ENCODE measurements at regions not wholly inside any gene's neighbourhood (a gene's known extent, or its start where the extent isn't known, plus 50 kb on each side); places are given as distances from the start of the nearest gene placed in this dataset.
A peak's percentile ranks its signal among the peaks of the same experiment; 100 is the strongest.

DNA sequence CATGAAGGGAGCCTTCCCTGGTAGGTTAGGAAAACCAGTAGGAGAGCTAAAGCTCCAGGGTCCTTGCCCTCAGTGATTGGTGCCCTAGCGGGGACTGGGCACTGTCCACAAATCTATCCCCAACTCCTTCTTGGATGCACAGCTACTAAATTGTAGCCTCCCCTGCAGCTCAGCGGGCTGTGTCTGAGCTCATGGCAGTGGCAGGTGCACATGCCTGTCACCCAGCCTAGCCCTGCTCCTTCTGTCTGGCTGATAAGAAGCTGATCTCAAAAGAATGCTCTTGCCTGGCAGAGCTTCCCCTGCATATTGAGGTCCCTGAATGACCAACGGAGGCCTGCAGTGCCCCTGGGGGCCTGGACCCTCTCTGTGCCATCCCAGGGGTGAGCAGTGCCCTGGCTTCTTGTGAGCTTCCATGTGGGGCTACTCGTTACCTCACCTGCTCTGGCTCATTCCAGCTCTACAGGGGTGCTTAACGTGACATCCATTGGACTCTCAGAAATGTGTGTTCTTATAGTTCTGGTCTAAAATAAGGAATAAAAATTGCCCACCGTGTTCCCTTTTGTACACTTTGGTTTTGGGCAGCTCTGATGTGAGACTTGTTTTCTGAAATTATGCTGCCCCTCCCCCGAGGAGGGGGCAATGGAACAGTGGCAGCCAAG is 59.8 kb upstream of the ANTXRL start:
- H3K27ac Mint-ChIP-seq: peak overlapping the region; percentile 62
- no peaks in the 10 kb centered on the region for H3K36me3 Mint-ChIP-seq (ENCODE audit: low read depth)
- no peaks in the 10 kb centered on the region for H3K27me3 Mint-ChIP-seq
- H3K9me3 ChIP-seq (ENCODE audit: control insufficient read depth, low read length, poor library complexity, severe bottlenecking): no peaks in the 10 kb centered on the region
- H3K4me1 Mint-ChIP-seq: peaks cover 11% of the 10 kb centered on the region
- no peak overlapping the region for H3K4me3 Mint-ChIP-seq
- ATAC-seq: no peak
- no peak for DNase-seq

DNA sequence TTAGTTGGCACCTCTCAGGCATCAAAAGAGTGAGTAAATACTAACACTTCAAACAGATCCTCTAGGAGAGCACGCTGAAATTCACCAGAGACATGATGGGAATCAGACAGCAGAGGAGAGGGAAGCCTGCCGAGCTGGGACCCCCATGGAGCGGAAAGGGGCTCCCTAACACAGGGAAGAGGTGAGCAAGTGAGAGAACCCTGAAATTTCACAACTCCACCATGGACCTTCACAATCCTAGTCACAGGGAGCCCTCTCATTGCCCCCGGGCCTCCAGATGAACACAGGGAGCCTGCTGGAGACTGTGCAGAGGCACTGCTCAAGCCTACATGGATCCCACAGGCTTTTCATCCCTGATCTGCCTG is 59.2 kb upstream of the ANTXRL start:
- Mint-ChIP-seq H3K27ac (peak overlapping the region; percentile 62), H3K36me3 (ENCODE audit: low read depth) (no peaks in the 10 kb centered on the region), H3K27me3 (no peaks in the 10 kb centered on the region), H3K4me3 (no peak overlapping the region), H3K4me1 (peaks cover 10% of the 10 kb centered on the region)
- ATAC-seq (no peak), DNase-seq (no peak)
- H3K9me3 ChIP-seq (ENCODE audit: control insufficient read depth, low read length, poor library complexity, severe bottlenecking): no peaks in the 10 kb centered on the region

DNA sequence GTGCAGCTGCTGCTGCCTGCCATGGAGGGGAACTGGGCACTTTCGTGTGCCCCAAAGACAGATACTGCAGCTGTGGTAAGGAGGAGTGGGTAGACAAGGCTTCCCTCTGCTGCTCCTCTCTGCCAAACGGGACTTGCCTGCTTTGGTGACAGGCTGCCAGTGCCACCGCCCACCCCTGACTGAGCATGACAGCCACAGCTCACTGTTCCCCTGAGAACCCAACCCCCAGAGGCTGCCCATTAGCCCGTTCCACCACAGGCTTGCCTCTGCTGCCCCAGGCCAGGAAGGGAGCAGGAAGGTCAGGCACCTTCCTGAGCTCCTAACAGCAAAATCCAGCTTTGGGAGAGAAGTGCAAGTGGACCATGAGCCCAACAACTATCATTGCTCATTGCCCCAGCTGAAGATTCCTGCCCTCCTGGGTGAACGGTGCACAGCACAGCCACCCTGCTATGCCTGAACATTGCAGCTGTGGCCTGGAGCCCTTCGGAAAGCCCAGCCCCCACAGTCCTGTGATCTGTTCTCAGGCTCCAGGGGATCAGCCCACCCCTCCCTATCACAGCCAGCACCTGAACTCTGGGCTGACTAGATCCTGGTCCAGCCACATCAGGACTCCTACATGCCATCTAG is 58.7 kb upstream of the ANTXRL start:
- ATAC-seq (no peak), DNase-seq (no peak)
- no peaks in the 10 kb centered on the region for H3K9me3 ChIP-seq (ENCODE audit: control insufficient read depth, low read length, poor library complexity, severe bottlenecking)
- peak overlapping the region; percentile 62 for H3K27ac Mint-ChIP-seq
- no peaks in the 10 kb centered on the region for H3K27me3 Mint-ChIP-seq
- H3K4me3 Mint-ChIP-seq: no peak overlapping the region
- no peaks in the 10 kb centered on the region for H3K36me3 Mint-ChIP-seq (ENCODE audit: low read depth)
- H3K4me1 Mint-ChIP-seq: peaks cover 10% of the 10 kb centered on the region

DNA sequence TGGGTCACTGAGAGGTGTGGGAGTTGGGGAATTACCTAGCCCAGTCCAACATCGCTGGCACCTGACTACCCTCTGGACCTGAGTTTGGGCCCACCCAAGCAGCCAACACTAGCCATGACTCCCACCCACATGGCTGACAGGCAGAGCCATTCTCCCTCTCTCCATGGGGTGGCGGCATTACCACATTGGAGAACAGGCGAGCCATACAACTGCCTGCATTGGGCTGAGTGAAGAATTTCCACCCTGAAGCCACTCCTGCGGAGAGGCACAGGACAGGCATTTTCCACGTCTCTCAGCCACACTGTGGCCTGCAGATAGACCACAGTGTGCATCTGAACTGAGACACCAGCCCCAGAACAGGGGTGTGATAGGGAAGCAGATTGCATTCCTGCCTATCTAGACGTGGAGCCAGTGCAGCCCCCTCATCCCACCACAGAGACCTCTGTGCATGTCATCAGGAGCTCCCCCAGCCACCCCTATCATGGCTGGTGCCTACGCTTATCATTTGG is 58.2 kb upstream of the ANTXRL start:
- ATAC-seq (peak; percentile 32), DNase-seq (no peak)
- H3K9me3 ChIP-seq (ENCODE audit: control insufficient read depth, low read length, poor library complexity, severe bottlenecking): no peaks in the 10 kb centered on the region
- Mint-ChIP-seq H3K27me3 (no peaks in the 10 kb centered on the region), H3K4me1 (peaks cover 10% of the 10 kb centered on the region), H3K27ac (peak overlapping the region; percentile 34), H3K36me3 (ENCODE audit: low read depth) (peaks cover 3% of the 10 kb centered on the region), H3K4me3 (no peak overlapping the region)

DNA sequence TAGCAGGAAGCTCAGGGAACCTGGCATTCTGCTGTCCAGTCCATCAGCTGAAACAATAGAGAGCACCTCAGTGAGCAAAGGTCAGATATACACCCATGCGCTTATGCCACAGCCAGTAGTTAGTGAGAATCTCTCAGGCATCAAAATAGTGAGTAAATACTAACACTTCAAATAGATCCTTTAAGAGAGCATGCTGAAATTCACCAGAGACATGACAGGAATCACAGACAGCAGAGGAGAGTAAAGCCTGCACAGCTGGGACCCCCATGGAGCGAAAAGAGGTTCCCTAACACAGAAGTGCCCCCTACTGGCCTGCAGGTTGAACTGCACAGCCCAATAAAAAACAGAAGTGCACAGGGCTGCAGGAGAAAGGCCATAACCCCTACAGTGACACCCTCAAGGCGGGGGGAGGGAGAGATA is 57.6 kb upstream of the ANTXRL start:
- ATAC-seq (no peak), DNase-seq (no peak)
- Mint-ChIP-seq H3K4me3 (no peak overlapping the region), H3K36me3 (ENCODE audit: low read depth) (peaks cover 3% of the 10 kb centered on the region), H3K27me3 (no peaks in the 10 kb centered on the region), H3K27ac (peak overlapping the region; percentile 34), H3K4me1 (peaks cover 14% of the 10 kb centered on the region)
- no peaks in the 10 kb centered on the region for H3K9me3 ChIP-seq (ENCODE audit: control insufficient read depth, low read length, poor library complexity, severe bottlenecking)

DNA sequence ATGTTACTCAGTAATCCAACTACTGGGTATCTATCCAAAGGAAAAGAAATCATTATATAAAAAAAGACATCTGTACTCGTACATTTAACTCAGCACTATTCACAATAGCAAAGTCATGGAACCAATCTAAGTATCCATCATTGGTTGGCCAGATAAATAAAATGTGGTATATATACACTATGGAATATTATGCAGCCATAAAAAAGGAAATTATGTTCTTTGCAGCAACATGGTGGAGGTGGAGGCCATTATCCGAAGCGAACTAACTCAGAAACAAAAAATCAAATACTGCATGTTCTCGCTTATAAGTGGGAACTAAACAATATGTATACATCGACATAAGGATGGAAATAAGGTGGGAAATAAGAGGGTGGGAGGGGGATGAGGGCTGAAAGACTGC is 56.2 kb upstream of the ANTXRL start:
- H3K36me3 Mint-ChIP-seq (ENCODE audit: low read depth): peaks cover 3% of the 10 kb centered on the region
- no peak overlapping the region for H3K27ac Mint-ChIP-seq
- peaks cover 15% of the 10 kb centered on the region for H3K4me1 Mint-ChIP-seq
- ATAC-seq (no peak), DNase-seq (no peak)
- H3K9me3 ChIP-seq (ENCODE audit: control insufficient read depth, low read length, poor library complexity, severe bottlenecking): no peaks in the 10 kb centered on the region
- H3K4me3 Mint-ChIP-seq: no peak overlapping the region
- H3K27me3 Mint-ChIP-seq: no peaks in the 10 kb centered on the region

DNA sequence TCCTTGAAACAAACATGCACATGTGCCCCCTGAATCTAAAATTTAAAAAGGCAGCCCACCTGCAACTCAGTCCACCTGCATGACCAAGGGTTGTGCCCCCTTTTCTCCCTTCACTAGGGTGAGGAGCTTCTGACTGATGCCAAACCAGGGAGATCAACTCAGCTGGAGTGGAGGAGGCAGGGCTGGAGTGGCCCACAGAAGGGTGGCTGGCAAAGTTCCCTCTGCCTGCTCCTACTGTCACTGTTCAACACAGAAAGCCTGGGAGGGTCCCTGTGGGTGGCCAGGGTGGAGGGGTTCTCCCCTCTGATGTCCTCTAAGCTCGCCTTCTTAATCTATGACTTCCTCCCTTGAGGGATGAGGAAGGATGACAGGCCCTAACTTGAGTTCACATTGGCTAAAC is 55.7 kb upstream of the ANTXRL start:
- no peak overlapping the region for H3K27ac Mint-ChIP-seq
- ATAC-seq: no peak
- DNase-seq: no peak
- no peaks in the 10 kb centered on the region for H3K27me3 Mint-ChIP-seq
- no peak overlapping the region for H3K4me3 Mint-ChIP-seq
- H3K9me3 ChIP-seq (ENCODE audit: control insufficient read depth, low read length, poor library complexity, severe bottlenecking): no peaks in the 10 kb centered on the region
- H3K36me3 Mint-ChIP-seq (ENCODE audit: low read depth): peaks cover 3% of the 10 kb centered on the region
- peaks cover 15% of the 10 kb centered on the region for H3K4me1 Mint-ChIP-seq

DNA sequence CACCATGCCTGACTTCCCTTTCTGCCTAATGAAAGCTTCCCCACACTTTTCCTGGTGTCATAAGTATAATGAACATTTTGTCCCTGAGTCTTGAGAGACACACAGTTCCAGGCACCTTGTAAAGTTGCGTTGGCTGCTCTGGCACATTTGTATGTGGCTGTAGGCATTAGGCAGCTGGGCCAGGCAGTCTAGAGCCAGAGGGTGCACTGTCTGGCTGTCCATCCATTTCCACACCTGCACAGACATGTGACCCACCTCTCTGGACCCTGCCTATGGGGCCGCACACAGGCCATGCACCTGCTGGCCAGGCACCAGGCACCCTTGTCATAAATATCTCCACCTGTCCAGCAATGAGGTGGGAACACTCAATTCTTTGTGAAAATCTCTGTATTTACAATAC is 54.7 kb upstream of the ANTXRL start:
- ATAC-seq (no peak), DNase-seq (no peak)
- H3K36me3 Mint-ChIP-seq (ENCODE audit: low read depth): peaks cover 9% of the 10 kb centered on the region
- H3K27ac Mint-ChIP-seq: no peak overlapping the region
- H3K4me1 Mint-ChIP-seq: peaks cover 18% of the 10 kb centered on the region
- no peaks in the 10 kb centered on the region for H3K27me3 Mint-ChIP-seq
- no peaks in the 10 kb centered on the region for H3K9me3 ChIP-seq (ENCODE audit: control insufficient read depth, low read length, poor library complexity, severe bottlenecking)
- H3K4me3 Mint-ChIP-seq: no peak overlapping the region

DNA sequence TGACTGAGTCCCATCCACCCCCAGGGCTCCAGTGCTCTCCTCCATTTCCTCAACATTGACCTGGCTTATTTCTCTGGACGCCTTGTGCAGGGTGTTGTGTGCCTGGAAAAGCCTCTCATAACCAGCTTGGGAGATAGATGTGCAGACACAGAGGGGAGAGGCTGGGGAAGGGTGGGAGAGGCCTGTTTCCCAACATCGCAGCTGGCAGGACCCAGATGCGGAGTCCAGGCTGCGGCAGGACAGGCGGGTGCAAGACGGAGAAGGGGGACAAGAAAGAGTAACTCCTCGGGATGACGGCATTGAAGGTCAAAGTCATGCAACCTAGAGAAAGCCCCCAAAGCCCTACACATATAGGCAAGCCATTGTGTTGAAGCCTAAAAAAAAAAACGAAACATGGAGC is 54.1 kb upstream of the ANTXRL start:
- Mint-ChIP-seq H3K4me1 (peaks cover 19% of the 10 kb centered on the region), H3K36me3 (ENCODE audit: low read depth) (peaks cover 9% of the 10 kb centered on the region), H3K27ac (no peak overlapping the region), H3K27me3 (no peaks in the 10 kb centered on the region), H3K4me3 (no peak overlapping the region)
- ATAC-seq: no peak
- H3K9me3 ChIP-seq (ENCODE audit: control insufficient read depth, low read length, poor library complexity, severe bottlenecking): no peaks in the 10 kb centered on the region
- DNase-seq: no peak

DNA sequence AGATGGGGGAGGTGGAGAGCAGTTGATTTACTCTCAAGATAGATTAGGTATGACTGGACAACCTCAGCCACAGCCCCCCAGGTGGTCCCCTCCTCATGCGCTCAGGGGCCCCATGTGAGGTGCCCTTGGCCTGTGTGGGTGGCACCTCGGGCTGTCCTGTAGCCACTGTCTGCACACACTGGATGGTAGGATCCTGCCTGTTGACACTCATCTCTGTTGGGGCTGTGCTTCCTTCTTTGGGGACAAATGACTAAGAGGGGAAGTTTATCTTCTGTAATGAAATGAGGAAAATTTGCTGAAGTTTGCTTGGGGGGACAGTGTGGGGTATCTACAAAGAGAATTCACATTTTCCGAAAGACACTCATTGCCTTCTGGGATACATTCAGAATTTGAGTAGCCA is 53.6 kb upstream of the ANTXRL start:
- H3K27me3 Mint-ChIP-seq: no peaks in the 10 kb centered on the region
- no peak overlapping the region for H3K27ac Mint-ChIP-seq
- ATAC-seq: no peak
- H3K4me3 Mint-ChIP-seq: no peak overlapping the region
- DNase-seq: no peak
- H3K9me3 ChIP-seq (ENCODE audit: control insufficient read depth, low read length, poor library complexity, severe bottlenecking): no peaks in the 10 kb centered on the region
- peaks cover 9% of the 10 kb centered on the region for H3K36me3 Mint-ChIP-seq (ENCODE audit: low read depth)
- peaks cover 18% of the 10 kb centered on the region for H3K4me1 Mint-ChIP-seq

DNA sequence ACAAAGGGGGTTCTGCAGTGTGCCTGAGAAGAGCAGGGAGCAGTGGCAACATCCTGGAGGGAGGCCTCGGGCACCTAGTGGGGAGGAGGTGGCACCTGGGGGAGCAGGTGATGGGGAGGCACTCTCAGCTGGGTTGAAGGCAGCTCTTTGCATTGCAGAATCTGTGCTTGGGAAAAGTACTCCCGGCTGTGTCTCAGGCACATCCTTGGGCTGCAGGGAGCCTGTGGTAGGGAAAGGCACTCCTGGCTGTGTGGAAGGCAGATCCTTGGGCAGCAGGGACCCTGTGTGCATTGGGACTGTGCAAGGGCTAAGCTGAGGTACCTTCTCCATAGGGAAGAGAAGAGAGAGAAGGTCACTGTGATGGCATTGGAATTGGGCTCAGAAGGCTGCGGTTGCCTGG is 52.8 kb upstream of the ANTXRL start:
- H3K36me3 Mint-ChIP-seq (ENCODE audit: low read depth): peaks cover 11% of the 10 kb centered on the region
- ATAC-seq (no peak), DNase-seq (no peak)
- H3K4me3 Mint-ChIP-seq: no peak overlapping the region
- H3K27ac Mint-ChIP-seq: no peak overlapping the region
- peaks cover 21% of the 10 kb centered on the region for H3K4me1 Mint-ChIP-seq
- no peaks in the 10 kb centered on the region for H3K27me3 Mint-ChIP-seq
- H3K9me3 ChIP-seq (ENCODE audit: control insufficient read depth, low read length, poor library complexity, severe bottlenecking): no peaks in the 10 kb centered on the region

DNA sequence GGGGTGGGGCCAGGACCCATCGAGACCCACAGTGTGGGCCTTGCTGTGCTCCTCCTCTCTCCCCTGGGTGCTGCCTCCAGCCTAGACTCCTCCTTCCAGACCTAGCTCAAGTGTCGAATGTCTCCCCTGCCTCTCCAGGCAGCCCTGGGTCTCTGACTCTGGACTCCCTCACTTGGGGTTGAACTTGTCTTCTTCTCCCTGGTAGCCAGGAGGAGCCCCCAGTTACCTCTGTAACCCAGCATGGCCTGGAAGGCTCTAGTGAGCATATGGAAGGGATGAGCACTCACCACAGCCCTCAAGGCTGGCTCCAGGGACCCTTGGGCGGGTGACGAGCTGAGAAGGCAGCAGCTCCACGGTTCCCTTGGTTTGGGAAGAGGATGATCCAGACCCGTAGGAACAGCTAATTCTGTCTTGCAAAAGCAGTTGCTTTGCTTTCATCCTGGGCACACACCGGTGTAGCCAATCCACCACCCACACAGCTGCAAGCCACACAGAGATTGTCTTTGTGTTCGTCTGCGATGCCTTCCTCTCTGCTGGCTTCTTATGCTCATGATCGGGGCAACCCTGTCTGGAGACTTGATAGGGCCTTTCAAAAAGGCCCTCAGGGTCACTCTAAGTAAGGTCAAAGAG is 52.3 kb upstream of the ANTXRL start:
- Mint-ChIP-seq H3K36me3 (ENCODE audit: low read depth) (peaks cover 11% of the 10 kb centered on the region), H3K27ac (no peak overlapping the region), H3K27me3 (no peaks in the 10 kb centered on the region), H3K4me1 (peaks cover 16% of the 10 kb centered on the region), H3K4me3 (no peak overlapping the region)
- no peak for DNase-seq
- H3K9me3 ChIP-seq (ENCODE audit: control insufficient read depth, low read length, poor library complexity, severe bottlenecking): no peaks in the 10 kb centered on the region
- no peak for ATAC-seq

DNA sequence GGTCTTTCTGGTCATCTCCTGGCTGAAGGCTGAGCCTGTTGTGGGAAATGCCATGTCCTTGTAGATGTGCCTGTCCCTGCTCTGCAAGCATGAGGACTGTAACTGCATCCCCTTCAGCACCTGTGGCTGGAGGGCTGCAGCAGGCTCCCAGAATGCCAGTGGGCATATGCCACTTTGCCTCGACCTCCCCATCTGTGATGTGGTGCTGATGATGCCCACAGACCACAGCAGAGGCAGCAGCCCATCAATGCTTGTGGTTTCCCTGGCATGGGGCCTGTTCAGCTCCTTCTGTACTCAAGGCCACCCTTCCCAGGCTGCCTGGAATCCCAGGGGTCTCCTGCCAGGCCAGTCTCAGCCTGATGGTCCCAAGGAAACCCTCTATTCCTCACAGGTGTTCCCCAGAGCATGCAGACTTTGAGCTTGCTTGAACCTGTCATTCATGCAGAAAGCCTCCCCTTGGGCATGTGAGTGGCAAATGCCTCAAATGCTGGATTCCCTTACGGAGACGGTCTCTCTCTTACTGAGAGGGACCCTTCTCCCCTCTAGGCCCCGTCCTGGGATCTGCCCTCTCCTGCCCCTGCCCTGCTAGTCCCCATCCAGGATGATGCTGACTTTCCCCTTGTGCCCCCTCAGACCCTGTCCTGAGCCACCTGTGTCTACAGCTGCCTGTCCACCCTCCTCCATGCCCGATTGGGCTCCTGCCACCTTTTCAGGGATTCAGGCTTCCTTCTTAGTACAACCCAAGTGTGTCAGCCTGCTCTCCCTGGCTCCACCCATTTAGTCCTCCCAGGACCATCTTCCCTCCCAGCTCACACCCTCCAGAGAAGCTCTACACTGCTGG is 50.9 kb upstream of the ANTXRL start:
- DNase-seq (no peak), ATAC-seq (no peak)
- H3K4me1 Mint-ChIP-seq: peaks cover 17% of the 10 kb centered on the region
- peaks cover 11% of the 10 kb centered on the region for H3K36me3 Mint-ChIP-seq (ENCODE audit: low read depth)
- peak overlapping the region; percentile 83 for H3K27ac Mint-ChIP-seq
- H3K27me3 Mint-ChIP-seq: no peaks in the 10 kb centered on the region
- no peak overlapping the region for H3K4me3 Mint-ChIP-seq
- no peaks in the 10 kb centered on the region for H3K9me3 ChIP-seq (ENCODE audit: control insufficient read depth, low read length, poor library complexity, severe bottlenecking)

Data from T-helper 17 cell (primary cell).